ENCODE measurements at regions not wholly inside any gene's neighbourhood (a gene's known extent, or its start where the extent isn't known, plus 50 kb on each side); places are given as distances from the start of the nearest gene placed in this dataset.

- Histone ChIP-seq H3K27ac (no peak overlapping the region), H3K9me3 (no peaks in the 10 kb centered on the region), H3K4me1 (peaks cover 2 to 26% (median 20%) of the 10 kb centered on the region in 4 donors), H3K36me3 (no peaks in the 10 kb centered on the region), H3K4me3 (no peak overlapping the region), H3K27me3 (no peaks in the 10 kb centered on the region)
- intact Hi-C loops (cut with DNase I; ENCODE audit: low total_unique reads), result no loop called here
- in situ Hi-C loops (cut with MboI; ENCODE audit: low pct_ligation_motif_present in 1 of 4, low pct_unique_long_range_greater_than_20kb in 1 of 4, low sequenced_read_pairs in 3 of 4), result no loop called here
- TF ChIP-seq POLR2A (IDR thresholded peaks at IDR 0.05) (no peak), CTCF (IDR thresholded peaks at IDR 0.05) (no peak), EP300 (IDR thresholded peaks at IDR 0.05; ENCODE audit: low read depth) (no peak), POLR2AphosphoS5 (IDR thresholded peaks at IDR 0.05) (no peak)
- WGBS, 2 donors (ENCODE audit: low coverage in 1 of 2), result 68 to 70% methylated on average over 3 to 5 of the region's 5 CpGs
- DNase-seq, result no peak
These were observed 102.6 kb upstream of the SLC6A6 start for GRCh38 chr3:14299767-14300166.

- WGBS, 2 donors (ENCODE audit: low coverage in 1 of 2), result 79 to 84% methylated on average over 3 to 11 of the region's 11 CpGs
- DNase-seq, result no peak
- in situ Hi-C loops (cut with MboI; ENCODE audit: low pct_ligation_motif_present in 1 of 4, low pct_unique_long_range_greater_than_20kb in 1 of 4, low sequenced_read_pairs in 3 of 4), result no loop called here
These were observed 101.5 kb upstream of the SLC6A6 start for GRCh38 chr3:14300721-14301399.

GRCh38 chr3:14301558-14301957, 100.8 kb upstream of the SLC6A6 start:
- no peak overlapping the region for H3K27ac ChIP-seq
- intact Hi-C loops (cut with DNase I; ENCODE audit: low total_unique reads), result no loop called here
- peaks cover 2 to 15% (median 10%) of the 10 kb centered on the region in 4 donors for H3K4me1 ChIP-seq
- in situ Hi-C loops (cut with MboI; ENCODE audit: low pct_ligation_motif_present in 1 of 4, low pct_unique_long_range_greater_than_20kb in 1 of 4, low sequenced_read_pairs in 3 of 4), result no loop called here
- DNase-seq, result peak; percentile 31
- TF ChIP-seq POLR2A (IDR thresholded peaks at IDR 0.05) (no peak), CTCF (IDR thresholded peaks at IDR 0.05) (no peak), EP300 (IDR thresholded peaks at IDR 0.05; ENCODE audit: low read depth) (no peak), POLR2AphosphoS5 (IDR thresholded peaks at IDR 0.05) (peak in 2 of 3 donors; percentile 11 to 22)
- H3K9me3 ChIP-seq, result no peaks in the 10 kb centered on the region
- H3K4me3 ChIP-seq, result no peak overlapping the region
- 84 to 90% methylated on average over 4 to 15 of the region's 15 CpGs for WGBS, 2 donors (ENCODE audit: low coverage in 1 of 2)
- no peaks in the 10 kb centered on the region for H3K36me3 ChIP-seq
- H3K27me3 ChIP-seq, result no peaks in the 10 kb centered on the region

More at GRCh38 chr3:14300721-14301399, 101.5 kb upstream of the SLC6A6 start:
- Histone ChIP-seq H3K9me3 (no peaks in the 10 kb centered on the region), H3K4me1 (peaks cover 2 to 20% (median 14%) of the 10 kb centered on the region in 4 donors), H3K27ac (peak overlapping the region in 1 of 4 donors; percentile 18), H3K36me3 (no peaks in the 10 kb centered on the region), H3K27me3 (no peaks in the 10 kb centered on the region), H3K4me3 (no peak overlapping the region)
- TF ChIP-seq EP300 (IDR thresholded peaks at IDR 0.05; ENCODE audit: low read depth) (no peak), POLR2AphosphoS5 (IDR thresholded peaks at IDR 0.05) (no peak), POLR2A (IDR thresholded peaks at IDR 0.05) (no peak), CTCF (IDR thresholded peaks at IDR 0.05) (no peak)
- intact Hi-C loops (cut with DNase I; ENCODE audit: low total_unique reads), result no loop called here

- Histone ChIP-seq H3K36me3 (no peaks in the 10 kb centered on the region), H3K27me3 (no peaks in the 10 kb centered on the region), H3K27ac (no peak overlapping the region), H3K4me3 (no peak overlapping the region), H3K9me3 (no peaks in the 10 kb centered on the region), H3K4me1 (no peaks in the 10 kb centered on the region)
- TF ChIP-seq POLR2AphosphoS5 (IDR thresholded peaks at IDR 0.05), result no peak
- TF ChIP-seq POLR2A (IDR thresholded peaks at IDR 0.05), result no peak
- TF ChIP-seq EP300 (IDR thresholded peaks at IDR 0.05; ENCODE audit: low read depth), result no peak
- TF ChIP-seq CTCF (IDR thresholded peaks at IDR 0.05), result no peak
- intact Hi-C loops (cut with DNase I; ENCODE audit: low total_unique reads) (no loop called here), in situ Hi-C loops (cut with MboI; ENCODE audit: low pct_ligation_motif_present in 1 of 4, low pct_unique_long_range_greater_than_20kb in 1 of 4, low sequenced_read_pairs in 3 of 4) (no loop called here)
- 74% methylated on average over 7 of the region's 7 CpGs; no CpG with 5 or more reads in 1 of the 2 donors for WGBS, 2 donors (ENCODE audit: low coverage in 1 of 2)
- DNase-seq, result no peak
These were observed 98.9 kb upstream of the SLC6A6 start for GRCh38 chr3:14303336-14304100.
